Suppressor macrophage treated with lipopolysaccharide for 1 hour (primary cell): ENCODE measurements at regions not wholly inside any gene's neighbourhood (a gene's known extent, or its start where the extent isn't known, plus 50 kb on each side); places are given as distances from the start of the nearest gene placed in this dataset.
"Not testable (repeated sequence)": the region's sequence is repeated elsewhere in the genome, so short reads cannot be mapped to it uniquely, and the experiment has no call there.

Source experiments
- DNase-seq, 3 donors: peaks; one replicate each; pipeline ENCODE4 v3.0.0-alpha.2; 2020 to 2022

GRCh38 chr3:34139566-34139965 is 341.1 kb downstream of the PDCD6IP start:
- DNase-seq, result no peak

GRCh38 chr3:34140616-34141015 is 342.2 kb downstream of the PDCD6IP start:
- DNase-seq, result peak; percentile 33 to 75 (median 72)

GRCh38 chr3:34141841-34142337 is 343.5 kb downstream of the PDCD6IP start:
- DNase-seq, result no peak

GRCh38 chr3:34145796-34146195 is 347.4 kb downstream of the PDCD6IP start:
- DNase-seq, result no peak

GRCh38 chr3:34146596-34146995 is 348.2 kb downstream of the PDCD6IP start:
- DNase-seq, result no peak

- no peak for DNase-seq
Measured at GRCh38 chr3:34150992-34151391, 352.6 kb downstream of the PDCD6IP start.

- DNase-seq, result no peak
Measured at GRCh38 chr3:34152656-34153055, 354.2 kb downstream of the PDCD6IP start.

GRCh38 chr3:34155108-34155507 is 356.7 kb downstream of the PDCD6IP start:
- no peak for DNase-seq

GRCh38 chr3:34155666-34156065 is 357.2 kb downstream of the PDCD6IP start:
- DNase-seq, result no peak

GRCh38 chr3:34157491-34157890 is 359.1 kb downstream of the PDCD6IP start:
- DNase-seq, result no peak

GRCh38 chr3:34159613-34160420 is 361.4 kb downstream of the PDCD6IP start:
- no peak for DNase-seq

- DNase-seq, result not testable (repeated sequence)
Measured at GRCh38 chr3:34169636-34170035, 371.2 kb downstream of the PDCD6IP start.

- DNase-seq, result no peak
Measured at GRCh38 chr3:34174740-34175139, 376.3 kb downstream of the PDCD6IP start.

- no peak for DNase-seq
Measured at GRCh38 chr3:34175636-34176176, 377.3 kb downstream of the PDCD6IP start.

- DNase-seq, result no peak
Measured at GRCh38 chr3:34176723-34177122, 378.3 kb downstream of the PDCD6IP start.

- DNase-seq, result peak; percentile 1 to 40 (median 14)
Measured at GRCh38 chr3:34178415-34178814, 380.0 kb downstream of the PDCD6IP start.

- no peak for DNase-seq
Measured at GRCh38 chr3:34179716-34180115, 381.3 kb downstream of the PDCD6IP start.

GRCh38 chr3:34180532-34180931 is 382.1 kb downstream of the PDCD6IP start:
- no peak for DNase-seq

- no peak for DNase-seq
Measured at GRCh38 chr3:34183114-34183513, 384.7 kb downstream of the PDCD6IP start.

GRCh38 chr3:34183611-34184340 is 385.3 kb downstream of the PDCD6IP start:
- DNase-seq, result no peak

GRCh38 chr3:34185301-34185700 is 386.9 kb downstream of the PDCD6IP start:
- DNase-seq, result no peak

- DNase-seq, result no peak
Measured at GRCh38 chr3:34189133-34189532, 390.7 kb downstream of the PDCD6IP start.

- DNase-seq, result no peak
Measured at GRCh38 chr3:34196914-34197313, 398.5 kb downstream of the PDCD6IP start.

GRCh38 chr3:34198309-34198708 is 399.9 kb downstream of the PDCD6IP start:
- DNase-seq, result no peak
